ENCODE measurements at regions not wholly inside any gene's neighbourhood (a gene's known extent, or its start where the extent isn't known, plus 50 kb on each side); places are given as distances from the start of the nearest gene placed in this dataset.

GRCh38 chr10:29827512-29827911 is 192.7 kb upstream of the SVIL start:
- Histone ChIP-seq H3K27me3 (replicated peaks; ENCODE audit: control insufficient read depth, insufficient read depth, low read length) (no peaks in the 10 kb centered on the region), H3K9me3 (peaks cover 10% of the 10 kb centered on the region; the same call in 1 of the 2 replicates), H3K4me1 (peaks cover 13% of the 10 kb centered on the region), H3K4me3 (ENCODE audit: low read depth, low read length) (no peak overlapping the region), H3K36me3 (ENCODE audit: control insufficient read depth, insufficient read depth, low read length) (no peaks in the 10 kb centered on the region)
- Mint-ChIP-seq H3K4me3 (ENCODE audit: unreplicated experiment) (no peak overlapping the region), H3K27me3 (ENCODE audit: insufficient read depth, unreplicated experiment) (no peaks in the 10 kb centered on the region), H3K27ac (ENCODE audit: unreplicated experiment) (no peak overlapping the region), H3K36me3 (ENCODE audit: insufficient read depth, unreplicated experiment) (no peaks in the 10 kb centered on the region), H3K4me1 (ENCODE audit: low read depth, unreplicated experiment) (peaks cover 13% of the 10 kb centered on the region), H3K9me3 (ENCODE audit: unreplicated experiment) (peaks cover 9% of the 10 kb centered on the region)
- POLR2A ChIA-PET = no interaction called here
- no TSS peak for BruUV-seq (replicated peaks)
- CTCF ChIA-PET = no interaction called here
- no peak for DNase-seq
- TF ChIP-seq CTCF (IDR thresholded peaks at IDR 0.05; ENCODE audit: insufficient read depth in 1 of 2, low read depth in 1 of 2, low read length in 1 of 2, severe bottlenecking in 1 of 2, unreplicated experiment in 1 of 2) = no peak
- intact Hi-C loops (cut with micrococcal nuclease; ENCODE audit: unreplicated experiment) = no loop called here

- POLR2A ChIA-PET = no interaction called here
These were observed 192.2 kb upstream of the SVIL start for GRCh38 chr10:29826801-29827450.

GRCh38 chr10:29826221-29826620 is 191.4 kb upstream of the SVIL start:
- Histone ChIP-seq H3K4me1 (peaks cover 8% of the 10 kb centered on the region), H3K4me3 (ENCODE audit: low read depth, low read length) (no peak overlapping the region), H3K27me3 (replicated peaks; ENCODE audit: control insufficient read depth, insufficient read depth, low read length) (no peaks in the 10 kb centered on the region), H3K36me3 (ENCODE audit: control insufficient read depth, insufficient read depth, low read length) (no peaks in the 10 kb centered on the region), H3K9me3 (peaks cover 10% of the 10 kb centered on the region; the same call in 1 of the 2 replicates)
- no peaks in the 10 kb centered on the region for H3K27me3 Mint-ChIP-seq (ENCODE audit: insufficient read depth, unreplicated experiment)
- BruUV-seq (replicated peaks) = no TSS peak
- no peak overlapping the region for H3K27ac Mint-ChIP-seq (ENCODE audit: unreplicated experiment)
- H3K36me3 Mint-ChIP-seq (ENCODE audit: insufficient read depth, unreplicated experiment) = no peaks in the 10 kb centered on the region
- DNase-seq = no peak
- H3K4me3 Mint-ChIP-seq (ENCODE audit: unreplicated experiment) = no peak overlapping the region
- POLR2A ChIA-PET = no interaction called here
- CTCF ChIA-PET = interaction anchor here (0.6 kb wide), 1 partner anchor 46 kb away, joined by 3 read pairs; no protein-coding TSS in a partner anchor
- H3K4me1 Mint-ChIP-seq (ENCODE audit: low read depth, unreplicated experiment) = peaks cover 9% of the 10 kb centered on the region
- no peak for TF ChIP-seq CTCF (IDR thresholded peaks at IDR 0.05; ENCODE audit: insufficient read depth in 1 of 2, low read depth in 1 of 2, low read length in 1 of 2, severe bottlenecking in 1 of 2, unreplicated experiment in 1 of 2)
- intact Hi-C loops (cut with micrococcal nuclease; ENCODE audit: unreplicated experiment) = no loop called here
- no peaks in the 10 kb centered on the region for H3K9me3 Mint-ChIP-seq (ENCODE audit: unreplicated experiment)

More at GRCh38 chr10:29826801-29827450, 192.2 kb upstream of the SVIL start:
- Mint-ChIP-seq H3K27me3 (ENCODE audit: insufficient read depth, unreplicated experiment) (no peaks in the 10 kb centered on the region), H3K4me3 (ENCODE audit: unreplicated experiment) (no peak overlapping the region), H3K36me3 (ENCODE audit: insufficient read depth, unreplicated experiment) (no peaks in the 10 kb centered on the region), H3K9me3 (ENCODE audit: unreplicated experiment) (peaks cover 3% of the 10 kb centered on the region), H3K27ac (ENCODE audit: unreplicated experiment) (no peak overlapping the region), H3K4me1 (ENCODE audit: low read depth, unreplicated experiment) (peaks cover 13% of the 10 kb centered on the region)
- CTCF ChIA-PET = interaction anchor here (0.6 kb wide), 1 partner anchor 46 kb away, joined by 3 read pairs; no protein-coding TSS in a partner anchor
- no TSS peak for BruUV-seq (replicated peaks)
- H3K4me3 ChIP-seq (ENCODE audit: low read depth, low read length) = no peak overlapping the region
- no peaks in the 10 kb centered on the region for H3K27me3 ChIP-seq (replicated peaks; ENCODE audit: control insufficient read depth, insufficient read depth, low read length)
- peaks cover 10% of the 10 kb centered on the region; the same call in 1 of the 2 replicates for H3K9me3 ChIP-seq
- DNase-seq = no peak
- no peaks in the 10 kb centered on the region for H3K36me3 ChIP-seq (ENCODE audit: control insufficient read depth, insufficient read depth, low read length)
- intact Hi-C loops (cut with micrococcal nuclease; ENCODE audit: unreplicated experiment) = no loop called here
- peaks cover 13% of the 10 kb centered on the region for H3K4me1 ChIP-seq
- no peak for TF ChIP-seq CTCF (IDR thresholded peaks at IDR 0.05; ENCODE audit: insufficient read depth in 1 of 2, low read depth in 1 of 2, low read length in 1 of 2, severe bottlenecking in 1 of 2, unreplicated experiment in 1 of 2)

Measured in Caco-2 (cell line).